ENCODE measurements at regions not wholly inside any gene's neighbourhood (a gene's known extent, or its start where the extent isn't known, plus 50 kb on each side); places are given as distances from the start of the nearest gene placed in this dataset.
"Not testable (repeated sequence)": the region's sequence is repeated elsewhere in the genome, so short reads cannot be mapped to it uniquely, and the experiment has no call there.

DNA sequence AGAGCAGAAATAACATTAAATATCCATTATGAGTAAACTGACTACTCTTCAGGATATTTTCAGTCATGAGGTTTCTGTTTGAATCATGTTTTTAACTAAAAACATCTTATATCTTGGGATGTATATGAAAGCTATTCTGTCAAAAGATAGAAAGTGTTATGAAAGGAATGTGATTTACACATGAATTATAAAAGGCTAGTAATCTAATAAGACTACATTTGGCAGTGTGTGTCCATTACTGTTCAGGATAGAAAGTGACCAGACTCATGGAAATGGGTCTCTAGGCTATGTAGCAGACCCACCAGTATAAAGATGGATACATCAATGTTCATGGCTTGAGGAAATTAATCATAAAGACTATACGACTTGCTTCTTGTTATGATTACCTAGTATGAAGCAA lies 1328.2 kb upstream of the NUDT12 start:
- Histone ChIP-seq H3K9me3 (ENCODE audit: low read depth) (no peaks in the 10 kb centered on the region), H3K4me1 (ENCODE audit: low read depth) (no peaks in the 10 kb centered on the region), H3K4me3 (no peak overlapping the region), H3K27ac (no peak overlapping the region), H3K27me3 (no peaks in the 10 kb centered on the region), H3K36me3 (no peaks in the 10 kb centered on the region)
- DNase-seq (ENCODE audit: low read depth in 1 of 2, low spot score in 1 of 2) = no peak
- TF ChIP-seq, protein P1, sequence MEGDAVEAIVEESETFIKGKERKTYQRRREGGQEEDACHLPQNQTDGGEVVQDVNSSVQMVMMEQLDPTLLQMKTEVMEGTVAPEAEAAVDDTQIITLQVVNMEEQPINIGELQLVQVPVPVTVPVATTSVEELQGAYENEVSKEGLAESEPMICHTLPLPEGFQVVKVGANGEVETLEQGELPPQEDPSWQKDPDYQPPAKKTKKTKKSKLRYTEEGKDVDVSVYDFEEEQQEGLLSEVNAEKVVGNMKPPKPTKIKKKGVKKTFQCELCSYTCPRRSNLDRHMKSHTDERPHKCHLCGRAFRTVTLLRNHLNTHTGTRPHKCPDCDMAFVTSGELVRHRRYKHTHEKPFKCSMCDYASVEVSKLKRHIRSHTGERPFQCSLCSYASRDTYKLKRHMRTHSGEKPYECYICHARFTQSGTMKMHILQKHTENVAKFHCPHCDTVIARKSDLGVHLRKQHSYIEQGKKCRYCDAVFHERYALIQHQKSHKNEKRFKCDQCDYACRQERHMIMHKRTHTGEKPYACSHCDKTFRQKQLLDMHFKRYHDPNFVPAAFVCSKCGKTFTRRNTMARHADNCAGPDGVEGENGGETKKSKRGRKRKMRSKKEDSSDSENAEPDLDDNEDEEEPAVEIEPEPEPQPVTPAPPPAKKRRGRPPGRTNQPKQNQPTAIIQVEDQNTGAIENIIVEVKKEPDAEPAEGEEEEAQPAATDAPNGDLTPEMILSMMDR (IDR thresholded peaks at IDR 0.05; ENCODE audit: low read depth, low read length) = no peak

DNA sequence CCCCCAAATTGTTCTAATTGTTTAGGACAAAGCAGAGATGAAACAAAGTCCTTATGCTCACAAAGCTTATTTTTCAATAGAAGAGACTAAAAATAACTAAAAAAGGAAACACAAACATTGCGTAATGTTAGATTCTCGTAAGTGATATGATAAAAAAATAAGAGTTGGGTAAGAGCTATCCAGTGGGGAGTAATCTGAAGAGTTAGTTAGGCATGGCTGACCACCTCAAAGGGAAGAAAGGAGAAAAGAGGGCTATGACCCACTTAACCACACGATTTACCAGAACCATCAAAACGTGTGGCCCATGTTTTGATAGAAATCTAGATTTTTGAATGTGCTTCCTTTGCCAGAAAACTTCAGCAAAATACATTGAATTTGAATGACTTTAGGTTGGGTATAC lies 1296.8 kb upstream of the NUDT12 start:
- TF ChIP-seq, protein P1 (IDR thresholded peaks at IDR 0.05; ENCODE audit: low read depth, low read length) = no peak
- Histone ChIP-seq H3K4me1 (ENCODE audit: low read depth) (no peaks in the 10 kb centered on the region), H3K36me3 (no peaks in the 10 kb centered on the region), H3K4me3 (no peak overlapping the region), H3K27ac (no peak overlapping the region), H3K27me3 (no peaks in the 10 kb centered on the region), H3K9me3 (ENCODE audit: low read depth) (no peaks in the 10 kb centered on the region)
- DNase-seq (ENCODE audit: low read depth in 1 of 2, low spot score in 1 of 2) = no peak

DNA sequence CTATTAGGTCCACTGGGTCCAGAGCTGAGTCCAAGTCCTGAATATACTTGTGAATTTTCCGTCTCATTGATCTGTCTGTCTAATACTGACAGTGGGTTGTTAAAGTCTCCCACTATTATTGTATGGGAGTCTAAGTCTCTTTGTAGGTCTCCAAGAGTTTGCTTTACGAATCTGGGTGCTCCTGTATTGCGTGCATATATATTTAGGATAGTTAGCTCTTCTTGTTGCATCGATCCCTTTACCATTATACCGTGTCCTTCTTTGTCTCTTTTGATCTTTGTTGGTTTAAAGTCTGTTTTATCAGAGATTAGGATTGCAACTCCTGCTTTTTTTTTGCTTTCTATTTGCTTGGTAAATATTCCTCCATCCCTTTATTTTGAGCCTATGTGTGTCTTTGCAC lies 1289.5 kb upstream of the NUDT12 start:
- not testable (repeated sequence) for H3K4me3 ChIP-seq; DNase-seq (ENCODE audit: low read depth in 1 of 2, low spot score in 1 of 2); H3K9me3 ChIP-seq (ENCODE audit: low read depth); H3K27ac ChIP-seq; H3K36me3 ChIP-seq; H3K4me1 ChIP-seq (ENCODE audit: low read depth); H3K27me3 ChIP-seq

DNA sequence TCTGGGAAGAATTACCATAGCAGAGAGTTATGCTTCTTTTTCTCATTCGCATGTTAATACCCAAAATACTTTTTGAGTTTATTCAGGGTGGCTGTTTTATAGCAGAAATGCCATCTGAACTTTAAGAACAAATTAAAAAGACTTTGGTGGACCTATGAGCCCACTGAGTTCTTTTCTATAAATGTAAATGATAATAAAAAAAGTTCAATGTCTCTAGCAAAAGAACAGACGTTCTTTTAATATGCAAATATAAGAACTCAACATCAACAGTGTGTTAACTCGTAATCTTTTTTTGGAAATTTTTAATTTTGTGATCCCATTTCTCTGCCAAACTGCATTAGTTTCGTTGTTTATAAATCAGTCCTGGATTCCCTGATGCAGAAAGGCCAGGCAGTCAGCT lies 1283.0 kb upstream of the NUDT12 start:
- Histone ChIP-seq H3K9me3 (ENCODE audit: low read depth) (no peaks in the 10 kb centered on the region), H3K4me1 (ENCODE audit: low read depth) (no peaks in the 10 kb centered on the region), H3K27ac (no peak overlapping the region), H3K36me3 (no peaks in the 10 kb centered on the region), H3K27me3 (no peaks in the 10 kb centered on the region), H3K4me3 (no peak overlapping the region)
- TF ChIP-seq, protein P1 (IDR thresholded peaks at IDR 0.05; ENCODE audit: low read depth, low read length) = no peak
- DNase-seq (ENCODE audit: low read depth in 1 of 2, low spot score in 1 of 2) = no peak

DNA sequence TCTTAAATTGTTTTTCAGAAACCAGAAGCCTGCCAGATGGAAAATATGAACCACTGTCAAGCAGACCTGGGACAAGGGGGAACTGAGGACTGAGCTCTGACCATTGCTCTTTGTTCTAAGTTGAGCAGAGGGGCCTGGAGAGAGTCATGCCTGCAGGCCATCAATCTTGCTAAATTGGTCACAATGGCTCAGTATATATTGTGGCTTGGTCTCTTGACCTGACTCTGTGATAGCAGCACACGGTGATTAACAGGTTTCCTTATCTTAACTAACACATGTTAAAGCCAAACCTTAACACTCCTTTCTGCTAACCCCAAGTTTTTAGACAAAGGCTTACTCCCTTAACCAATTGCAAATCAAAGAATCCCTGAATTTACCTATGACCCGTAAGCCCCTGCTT lies 1281.2 kb upstream of the NUDT12 start:
- TF ChIP-seq, protein P1 (IDR thresholded peaks at IDR 0.05; ENCODE audit: low read depth, low read length) = no peak
- Histone ChIP-seq H3K4me1 (ENCODE audit: low read depth) (no peaks in the 10 kb centered on the region), H3K27ac (no peak overlapping the region), H3K4me3 (no peak overlapping the region), H3K9me3 (ENCODE audit: low read depth) (no peaks in the 10 kb centered on the region), H3K36me3 (no peaks in the 10 kb centered on the region), H3K27me3 (no peaks in the 10 kb centered on the region)
- no peak for DNase-seq (ENCODE audit: low read depth in 1 of 2, low spot score in 1 of 2)

DNA sequence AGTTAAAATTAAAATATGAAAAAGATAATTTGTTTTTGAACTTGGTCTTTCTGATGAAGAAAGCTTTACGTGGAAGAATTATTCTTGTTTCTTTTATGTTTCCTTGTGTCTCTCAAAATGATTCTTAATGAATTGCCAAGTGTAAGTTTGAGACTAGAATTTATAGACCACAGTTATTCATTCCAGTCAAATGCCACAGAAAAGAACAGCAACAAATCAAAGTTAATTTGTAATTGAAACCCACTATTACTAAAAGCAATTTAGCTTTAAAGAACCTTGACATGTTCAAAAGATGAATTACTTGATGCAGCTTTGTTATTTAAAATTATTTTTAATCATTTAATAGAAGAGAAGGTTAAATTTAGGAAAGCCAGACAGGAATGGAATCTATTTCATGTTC lies 1277.7 kb upstream of the NUDT12 start:
- Histone ChIP-seq H3K4me1 (ENCODE audit: low read depth) (no peaks in the 10 kb centered on the region), H3K36me3 (no peaks in the 10 kb centered on the region), H3K27ac (no peak overlapping the region), H3K9me3 (ENCODE audit: low read depth) (no peaks in the 10 kb centered on the region), H3K4me3 (no peak overlapping the region), H3K27me3 (no peaks in the 10 kb centered on the region)
- DNase-seq (ENCODE audit: low read depth in 1 of 2, low spot score in 1 of 2) = no peak
- TF ChIP-seq, protein P1 (IDR thresholded peaks at IDR 0.05; ENCODE audit: low read depth, low read length) = no peak

DNA sequence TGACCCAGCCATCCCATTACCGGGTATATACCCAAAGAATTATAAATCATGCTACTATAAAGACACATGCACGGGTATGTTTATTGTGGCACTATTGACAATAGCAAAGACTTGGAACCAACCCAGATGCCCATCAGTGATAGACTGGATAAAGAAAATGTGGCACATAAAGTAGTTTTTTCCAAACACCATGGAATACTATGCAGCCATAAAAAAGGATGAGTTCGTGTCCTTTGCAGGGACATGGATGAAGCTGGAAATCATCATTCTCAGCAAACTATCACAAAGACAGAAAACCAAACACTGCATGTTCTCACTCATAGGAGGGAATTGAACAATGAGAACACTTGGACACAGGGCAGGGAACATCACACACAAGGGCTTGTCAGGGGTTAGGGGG lies 1268.9 kb upstream of the NUDT12 start:
- H3K36me3 ChIP-seq; H3K9me3 ChIP-seq (ENCODE audit: low read depth); H3K27me3 ChIP-seq; H3K4me3 ChIP-seq; DNase-seq (ENCODE audit: low read depth in 1 of 2, low spot score in 1 of 2); H3K4me1 ChIP-seq (ENCODE audit: low read depth); H3K27ac ChIP-seq: not testable (repeated sequence)
